OCI-LY1 (cell line): ENCODE measurements at regions not wholly inside any gene's neighbourhood (a gene's known extent, or its start where the extent isn't known, plus 50 kb on each side); places are given as distances from the start of the nearest gene placed in this dataset.

ENCODE experiments used
- CTCF ChIP-seq: fragments of 200-600 bp; sonication (generic), shearing (Covaris generic); IDR thresholded peaks from 2 replicates; pipeline ENCODE4 v1.5.1; 2017; ENCODE audit warnings: mild to moderate bottlenecking, antibody characterized with exemption, low read length, moderate library complexity, mixed read lengths
- EZH2 ChIP-seq: fragments of 200-600 bp; sonication (generic), shearing (Covaris generic); IDR thresholded peaks from 2 replicates; pipeline ENCODE4 v1.8.0; 2017; ENCODE audit warnings: borderline replicate concordance, mixed run types, mild to moderate bottlenecking, antibody characterized with exemption, low read length, moderate library complexity, mixed read lengths

- TF ChIP-seq CTCF (no peak), EZH2 (no peak)
Measured at GRCh38 chr14:99329711-99330315, 57.8 kb upstream of the BCL11B start.
